ENCODE measurements at regions not wholly inside any gene's neighbourhood (a gene's known extent, or its start where the extent isn't known, plus 50 kb on each side); places are given as distances from the start of the nearest gene placed in this dataset.

DNA sequence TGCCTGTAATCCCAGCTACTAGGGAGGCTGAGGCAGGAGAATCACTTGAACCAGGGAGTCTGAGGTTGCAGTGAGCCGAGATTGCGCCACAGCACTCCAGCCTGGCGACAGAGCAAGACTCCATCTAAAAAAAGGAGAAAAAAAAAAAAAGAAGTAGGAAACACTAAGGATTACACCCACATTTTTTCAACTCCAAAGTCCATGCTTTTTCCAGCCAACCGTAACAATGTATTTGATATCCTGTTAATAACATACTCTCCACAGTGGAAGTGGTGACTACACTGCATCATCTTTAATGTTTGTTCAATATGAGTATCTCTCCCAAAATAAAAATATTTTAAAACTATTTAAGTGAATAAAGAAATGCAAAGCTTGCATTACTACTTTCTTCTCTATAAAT is 481.6 kb upstream of the ACVR2A start:
- TF ChIP-seq, protein P1, sequence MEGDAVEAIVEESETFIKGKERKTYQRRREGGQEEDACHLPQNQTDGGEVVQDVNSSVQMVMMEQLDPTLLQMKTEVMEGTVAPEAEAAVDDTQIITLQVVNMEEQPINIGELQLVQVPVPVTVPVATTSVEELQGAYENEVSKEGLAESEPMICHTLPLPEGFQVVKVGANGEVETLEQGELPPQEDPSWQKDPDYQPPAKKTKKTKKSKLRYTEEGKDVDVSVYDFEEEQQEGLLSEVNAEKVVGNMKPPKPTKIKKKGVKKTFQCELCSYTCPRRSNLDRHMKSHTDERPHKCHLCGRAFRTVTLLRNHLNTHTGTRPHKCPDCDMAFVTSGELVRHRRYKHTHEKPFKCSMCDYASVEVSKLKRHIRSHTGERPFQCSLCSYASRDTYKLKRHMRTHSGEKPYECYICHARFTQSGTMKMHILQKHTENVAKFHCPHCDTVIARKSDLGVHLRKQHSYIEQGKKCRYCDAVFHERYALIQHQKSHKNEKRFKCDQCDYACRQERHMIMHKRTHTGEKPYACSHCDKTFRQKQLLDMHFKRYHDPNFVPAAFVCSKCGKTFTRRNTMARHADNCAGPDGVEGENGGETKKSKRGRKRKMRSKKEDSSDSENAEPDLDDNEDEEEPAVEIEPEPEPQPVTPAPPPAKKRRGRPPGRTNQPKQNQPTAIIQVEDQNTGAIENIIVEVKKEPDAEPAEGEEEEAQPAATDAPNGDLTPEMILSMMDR (IDR thresholded peaks at IDR 0.05) = no peak
- no peak for TF ChIP-seq POLR2A (IDR thresholded peaks at IDR 0.05)
